ENCODE measurements at regions not wholly inside any gene's neighbourhood (a gene's known extent, or its start where the extent isn't known, plus 50 kb on each side); places are given as distances from the start of the nearest gene placed in this dataset.

GRCh38 chr5:25451294-25451693 is 806.5 kb upstream of the CDH10 start:
- Histone ChIP-seq H3K79me1 (ENCODE audit: low read depth, low read length) (no peaks in the 10 kb centered on the region), H2BK15ac (ENCODE audit: low read length) (no peak overlapping the region), H3K9ac (replicated peaks in 1 of 4; ENCODE audit: extremely low read depth in 1 of 4, low read depth in 3 of 4, low read length in 3 of 4) (no peak overlapping the region), H3K23me2 (ENCODE audit: low read depth, low read length) (no peaks in the 10 kb centered on the region), H4K8ac (ENCODE audit: extremely low read depth, insufficient read depth, low read length) (no peak overlapping the region), H3K4me1 (replicated peaks in 1 of 4; ENCODE audit: control insufficient read depth in 3 of 4, insufficient read depth in 4 of 4, low read length in 3 of 4) (peaks cover 0 to 25% (median 19%) of the 10 kb centered on the region in 4 experiments; a peak in 4 of 7 replicates), H3K4me2 (ENCODE audit: insufficient read depth in 1 of 2, low read depth in 2 of 2, low read length in 2 of 2) (no peak overlapping the region; a peak in 1 of 4 replicates), H4K5ac (ENCODE audit: insufficient read length, low read depth, low read length) (no peak overlapping the region), H2BK120ac (replicated peaks; ENCODE audit: low read depth, low read length) (peak overlapping the region; percentile 47), H3K18ac (ENCODE audit: extremely low read depth, low read length) (peak overlapping the region; percentile 25; the same call in 1 of the 2 replicates), H3K36me3 (ENCODE audit: control insufficient read depth in 2 of 4, insufficient read depth in 4 of 4, low read length in 3 of 4) (no peaks in the 10 kb centered on the region), H3K27ac (ENCODE audit: low read depth, low read length) (no peak overlapping the region), H3K4ac (replicated peaks; ENCODE audit: insufficient read length, low read depth, low read length) (peak overlapping the region; percentile 3), H3K4me3 (ENCODE audit: extremely low read depth in 1 of 4, insufficient read depth in 2 of 4, low read depth in 3 of 4, low read length in 4 of 4) (no peak overlapping the region), H4K91ac (replicated peaks; ENCODE audit: insufficient read length, low read length) (no peak overlapping the region), H3K23ac (ENCODE audit: insufficient read length) (no peak overlapping the region), H3K79me2 (ENCODE audit: control insufficient read depth in 1 of 2, insufficient read depth in 2 of 2, low read length in 2 of 2) (peaks cover 0 to 12% of the 10 kb centered on the region in 2 experiments; a peak in 2 of 4 replicates), H2BK5ac (ENCODE audit: low read depth, low read length) (peak overlapping the region; percentile 57; the same call in 1 of the 2 replicates), H4K20me1 (replicated peaks in 1 of 2; ENCODE audit: control insufficient read depth in 1 of 2, insufficient read depth in 2 of 2, low read length in 2 of 2) (no peaks in the 10 kb centered on the region), H2BK20ac (ENCODE audit: low read length) (peak overlapping the region; percentile 56; the same call in 1 of the 2 replicates), H3K14ac (ENCODE audit: insufficient read length) (no peak overlapping the region), H3K27me3 (replicated peaks in 1 of 4; ENCODE audit: control insufficient read depth in 3 of 4, extremely low read depth in 1 of 4, insufficient read depth in 3 of 4, low read length in 3 of 4) (no peaks in the 10 kb centered on the region), H2AK5ac (ENCODE audit: low read depth, low read length) (0 out of 2 replicates have a peak overlapping the region, but pooled peaks have one; percentile 14), H2AFZ (ENCODE audit: low read length) (0 out of 2 replicates have a peak overlapping the region, but pooled peaks have one; percentile 36), H3K9me3 (ENCODE audit: insufficient read depth in 2 of 2, low read depth in 1 of 2, low read length in 1 of 2) (no peaks in the 10 kb centered on the region), H3K56ac (replicated peaks; ENCODE audit: insufficient read length, low read depth, low read length) (no peak overlapping the region), H2BK12ac (ENCODE audit: low read depth, low read length) (peak overlapping the region; percentile 84; the same call in 1 of the 2 replicates)
- POLR2A ChIA-PET (ENCODE audit: partially characterized antibody) = interaction anchor here (1.6 to 2.5 kb wide), 2 partner anchors 20 to 30 kb away, joined by 7 to 8 read pairs; no protein-coding TSS in a partner anchor
- CTCF ChIA-PET (ENCODE audit: partially characterized antibody) = interaction anchor here (0.6 kb wide), 1 partner anchor 875 kb away, joined by 4 read pairs; no protein-coding TSS in a partner anchor
- WGBS, 2 experiments (ENCODE audit: extremely low coverage in 1 of 2, insufficient coverage in 1 of 2, insufficient read length in 1 of 2, insufficient replicate concordance in 2 of 2, low coverage in 1 of 2, low lambda C conversion rate in 2 of 2, missing lambda C conversion rate in 1 of 2) = 78% methylated on average over 2 of the region's 2 CpGs; no CpG with 5 or more reads in 1 of the 2 experiments
- DNase-seq (ENCODE audit: low read depth in 1 of 2, low spot score in 2 of 2) (no peak), FAIRE-seq (peak; percentile 52)
- no peak for TF ChIP-seq JUN (IDR thresholded peaks at IDR 0.05; ENCODE audit: low read depth, low read length)

Measured in H1 (cell line).